HK-2 (cell line): ENCODE measurements at regions not wholly inside any gene's neighbourhood (a gene's known extent, or its start where the extent isn't known, plus 50 kb on each side); places are given as distances from the start of the nearest gene placed in this dataset.
A peak's percentile ranks its signal among the peaks of the same experiment; 100 is the strongest.

Source experiments
- DNase-seq: peaks from one replicate; pipeline ENCODE4 v3.0.0-alpha.2; 2018; ENCODE audit not compliant: unreplicated experiment

DNA sequence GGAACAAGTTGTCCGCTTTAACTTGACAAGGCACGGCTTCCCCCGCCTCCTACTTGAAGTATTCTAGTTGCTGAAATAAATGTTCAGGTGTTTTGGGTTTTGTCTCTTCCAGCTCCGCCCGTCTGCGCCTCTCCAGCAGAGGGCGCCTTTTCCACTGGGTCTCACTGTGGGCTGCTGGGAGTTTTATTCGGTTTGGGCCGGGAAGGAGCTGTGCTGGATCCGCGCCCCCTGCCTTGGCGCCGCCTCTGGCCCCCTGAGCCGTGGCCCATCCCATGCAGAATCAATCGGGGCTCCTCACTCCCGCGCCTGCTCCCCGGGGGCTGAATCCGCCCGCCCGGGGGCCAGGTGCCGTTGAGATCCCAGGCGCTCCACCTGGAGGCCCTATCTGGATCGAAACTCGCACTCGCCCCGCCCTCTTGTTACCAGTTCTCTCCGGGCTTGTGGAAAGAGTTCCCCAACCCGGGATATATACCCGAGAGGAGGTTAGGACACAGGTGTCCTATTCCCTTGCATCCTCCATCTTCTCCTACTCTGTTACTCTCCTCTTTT lies 51.0 kb upstream of the TCF21 start:
- peak; percentile 35 for DNase-seq
